ENCODE measurements at regions not wholly inside any gene's neighbourhood (a gene's known extent, or its start where the extent isn't known, plus 50 kb on each side); places are given as distances from the start of the nearest gene placed in this dataset.

DNA sequence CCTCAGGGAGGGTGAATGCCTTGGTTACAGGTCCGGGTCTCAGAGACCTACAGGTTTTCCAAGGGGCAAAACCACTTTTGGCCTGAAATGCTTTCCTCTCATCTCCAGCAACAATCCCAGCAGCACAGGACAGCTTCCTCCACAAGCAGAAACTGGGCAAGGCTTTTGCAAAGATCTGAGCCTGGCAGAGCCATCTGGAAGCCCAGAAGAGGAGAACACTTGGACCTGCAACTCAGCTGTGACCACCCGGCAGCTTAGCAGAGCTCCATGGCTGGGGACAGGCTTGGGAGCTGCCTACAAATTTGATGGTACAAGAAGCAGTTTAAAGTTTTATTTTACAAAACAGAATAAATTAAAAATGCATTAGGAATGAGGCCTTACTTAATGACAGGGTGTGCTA lies 90.0 kb upstream of the KCND3 start:
- Histone ChIP-seq H3K4me3 (ENCODE audit: low read length in 2 of 2) (no peak overlapping the region), H3K27ac (ENCODE audit: low read depth in 1 of 2, low read length in 2 of 2) (no peak overlapping the region), H3K9me3 (ENCODE audit: control insufficient read depth, low read length) (peaks cover 1% of the 10 kb centered on the region), H3K27me3 (ENCODE audit: control insufficient read depth in 1 of 2, insufficient read depth in 2 of 2, low read length in 1 of 2) (no peaks in the 10 kb centered on the region), H3K4me1 (ENCODE audit: control insufficient read depth in 1 of 2, insufficient read depth in 2 of 2, low read length in 2 of 2) (no peaks in the 10 kb centered on the region), H3K36me3 (ENCODE audit: control insufficient read depth in 1 of 2, insufficient read depth in 2 of 2, low read length in 1 of 2) (no peaks in the 10 kb centered on the region)
- DNase-seq (no peak), ATAC-seq (ENCODE audit: low FRiP score) (no peak)
- intact Hi-C loops (cut with DNase I), result no loop called here
- 58 to 60% methylated on average over 2 of the region's 2 CpGs for WGBS, 2 donors

GRCh38 chr1:112083487-112083886 lies 94.0 kb upstream of the KCND3 start:
- no peak for ATAC-seq (ENCODE audit: low FRiP score)
- intact Hi-C loops (cut with DNase I), result no loop called here
- Histone ChIP-seq H3K27me3 (ENCODE audit: control insufficient read depth in 1 of 2, insufficient read depth in 2 of 2, low read length in 1 of 2) (no peaks in the 10 kb centered on the region), H3K27ac (ENCODE audit: low read depth in 1 of 2, low read length in 2 of 2) (no peak overlapping the region), H3K4me3 (ENCODE audit: low read length in 2 of 2) (no peak overlapping the region), H3K9me3 (ENCODE audit: control insufficient read depth, low read length) (no peaks in the 10 kb centered on the region), H3K36me3 (ENCODE audit: control insufficient read depth in 1 of 2, insufficient read depth in 2 of 2, low read length in 1 of 2) (no peaks in the 10 kb centered on the region), H3K4me1 (ENCODE audit: control insufficient read depth in 1 of 2, insufficient read depth in 2 of 2, low read length in 2 of 2) (no peaks in the 10 kb centered on the region)
- 23 to 24% methylated on average over 3 of the region's 3 CpGs for WGBS, 2 donors
- no peak for DNase-seq

DNA sequence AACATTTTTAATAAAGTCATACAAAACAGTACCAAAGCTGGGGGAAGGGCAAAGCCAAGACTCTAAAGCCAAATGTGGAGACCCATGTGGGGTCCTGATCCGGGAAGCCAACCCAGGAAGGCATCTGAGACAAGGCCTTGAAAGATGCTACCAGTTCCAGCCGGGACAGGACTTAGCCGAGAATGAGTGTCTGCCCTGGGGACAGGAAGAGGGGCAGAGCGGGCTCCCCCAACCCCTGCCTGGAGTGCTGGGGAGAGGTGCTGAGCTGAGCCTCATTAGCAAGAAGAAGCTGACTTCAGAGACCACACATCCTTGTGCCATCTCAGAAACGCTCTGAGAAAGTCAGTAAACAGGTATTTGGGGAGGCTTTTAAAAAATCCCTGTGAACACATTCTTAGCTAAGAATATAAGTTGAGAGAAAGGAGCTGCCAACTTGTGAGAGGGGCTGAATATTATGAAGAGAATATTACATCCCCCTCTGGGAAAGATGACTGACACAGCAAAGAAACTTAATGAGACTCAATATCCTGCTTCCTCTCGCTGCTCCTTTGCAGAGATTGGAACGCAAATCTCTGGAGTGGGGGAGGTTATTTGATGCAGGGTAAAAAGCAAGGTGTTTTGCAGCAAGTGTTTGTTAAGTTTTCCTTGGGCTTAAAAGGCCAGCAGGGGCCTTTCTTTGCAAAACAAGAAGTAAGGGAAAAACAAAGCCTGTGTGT lies 103.3 kb upstream of the KCND3 start:
- ATAC-seq (ENCODE audit: low FRiP score) (no peak), DNase-seq (no peak)
- intact Hi-C loops (cut with DNase I), result no loop called here
- no peak overlapping the region for H3K4me3 ChIP-seq (ENCODE audit: low read length in 2 of 2)
- no peaks in the 10 kb centered on the region for H3K27me3 ChIP-seq (ENCODE audit: control insufficient read depth in 1 of 2, insufficient read depth in 2 of 2, low read length in 1 of 2)
- peaks cover 2% of the 10 kb centered on the region for H3K9me3 ChIP-seq (ENCODE audit: control insufficient read depth, low read length)
- 10 to 13% methylated on average over 7 of the region's 7 CpGs for WGBS, 2 donors
- no peaks in the 10 kb centered on the region for H3K36me3 ChIP-seq (ENCODE audit: control insufficient read depth in 1 of 2, insufficient read depth in 2 of 2, low read length in 1 of 2)
- H3K27ac ChIP-seq (ENCODE audit: low read depth in 1 of 2, low read length in 2 of 2), result no peak overlapping the region
- no peaks in the 10 kb centered on the region for H3K4me1 ChIP-seq (ENCODE audit: control insufficient read depth in 1 of 2, insufficient read depth in 2 of 2, low read length in 2 of 2)

GRCh38 chr1:112093372-112093694 lies 103.9 kb upstream of the KCND3 start:
- no peak overlapping the region for H3K27ac ChIP-seq (ENCODE audit: low read depth in 1 of 2, low read length in 2 of 2)
- no peak overlapping the region for H3K4me3 ChIP-seq (ENCODE audit: low read length in 2 of 2)
- no peaks in the 10 kb centered on the region for H3K4me1 ChIP-seq (ENCODE audit: control insufficient read depth in 1 of 2, insufficient read depth in 2 of 2, low read length in 2 of 2)
- intact Hi-C loops (cut with DNase I), result no loop called here
- 6 to 12% methylated on average over 1 of the region's 1 CpG for WGBS, 2 donors
- no peaks in the 10 kb centered on the region for H3K27me3 ChIP-seq (ENCODE audit: control insufficient read depth in 1 of 2, insufficient read depth in 2 of 2, low read length in 1 of 2)
- H3K9me3 ChIP-seq (ENCODE audit: control insufficient read depth, low read length), result peaks cover 2% of the 10 kb centered on the region
- no peak for DNase-seq
- ATAC-seq (ENCODE audit: low FRiP score), result no peak
- H3K36me3 ChIP-seq (ENCODE audit: control insufficient read depth in 1 of 2, insufficient read depth in 2 of 2, low read length in 1 of 2), result no peaks in the 10 kb centered on the region

DNA sequence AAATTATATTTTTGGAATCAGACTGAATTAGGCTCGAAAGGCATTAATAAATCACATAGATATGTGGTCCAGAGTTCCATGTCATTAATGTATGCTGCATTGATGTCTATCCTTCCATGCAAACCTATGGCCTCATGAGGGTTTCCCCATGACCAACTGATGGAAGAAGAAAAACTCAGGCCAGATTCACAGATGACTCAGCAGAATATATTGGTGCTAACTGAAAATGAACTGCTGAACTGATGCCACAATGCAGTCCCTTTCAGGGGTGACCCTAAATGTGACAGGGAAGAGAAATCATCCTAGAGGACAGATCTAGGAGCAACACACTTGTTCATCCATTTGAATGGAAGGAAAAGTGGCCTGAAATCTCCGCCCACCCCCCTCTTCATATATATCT lies 110.5 kb upstream of the KCND3 start:
- intact Hi-C loops (cut with DNase I), result no loop called here
- WGBS, 2 donors, result 49 to 78% methylated on average over 2 of the region's 2 CpGs
- Histone ChIP-seq H3K27me3 (ENCODE audit: control insufficient read depth in 1 of 2, insufficient read depth in 2 of 2, low read length in 1 of 2) (no peaks in the 10 kb centered on the region), H3K27ac (ENCODE audit: low read depth in 1 of 2, low read length in 2 of 2) (no peak overlapping the region), H3K4me1 (ENCODE audit: control insufficient read depth in 1 of 2, insufficient read depth in 2 of 2, low read length in 2 of 2) (no peaks in the 10 kb centered on the region), H3K36me3 (ENCODE audit: control insufficient read depth in 1 of 2, insufficient read depth in 2 of 2, low read length in 1 of 2) (no peaks in the 10 kb centered on the region), H3K9me3 (ENCODE audit: control insufficient read depth, low read length) (peaks cover 2% of the 10 kb centered on the region), H3K4me3 (ENCODE audit: low read length in 2 of 2) (no peak overlapping the region)
- no peak for DNase-seq
- no peak for ATAC-seq (ENCODE audit: low FRiP score)

GRCh38 chr1:112105557-112105956 lies 116.1 kb upstream of the KCND3 start:
- intact Hi-C loops (cut with DNase I), result no loop called here
- H3K27me3 ChIP-seq (ENCODE audit: control insufficient read depth in 1 of 2, insufficient read depth in 2 of 2, low read length in 1 of 2), result no peaks in the 10 kb centered on the region
- H3K36me3 ChIP-seq (ENCODE audit: control insufficient read depth in 1 of 2, insufficient read depth in 2 of 2, low read length in 1 of 2), result no peaks in the 10 kb centered on the region
- 77 to 79% methylated on average over 1 of the region's 1 CpG for WGBS, 2 donors
- ATAC-seq (ENCODE audit: low FRiP score), result no peak
- peaks cover 5% of the 10 kb centered on the region for H3K9me3 ChIP-seq (ENCODE audit: control insufficient read depth, low read length)
- no peak overlapping the region for H3K4me3 ChIP-seq (ENCODE audit: low read length in 2 of 2)
- no peaks in the 10 kb centered on the region for H3K4me1 ChIP-seq (ENCODE audit: control insufficient read depth in 1 of 2, insufficient read depth in 2 of 2, low read length in 2 of 2)
- DNase-seq, result no peak
- no peak overlapping the region for H3K27ac ChIP-seq (ENCODE audit: low read depth in 1 of 2, low read length in 2 of 2)

- Histone ChIP-seq H3K27ac (ENCODE audit: low read depth in 1 of 2, low read length in 2 of 2) (no peak overlapping the region), H3K36me3 (ENCODE audit: control insufficient read depth in 1 of 2, insufficient read depth in 2 of 2, low read length in 1 of 2) (no peaks in the 10 kb centered on the region), H3K4me3 (ENCODE audit: low read length in 2 of 2) (no peak overlapping the region), H3K27me3 (ENCODE audit: control insufficient read depth in 1 of 2, insufficient read depth in 2 of 2, low read length in 1 of 2) (no peaks in the 10 kb centered on the region), H3K4me1 (ENCODE audit: control insufficient read depth in 1 of 2, insufficient read depth in 2 of 2, low read length in 2 of 2) (no peaks in the 10 kb centered on the region), H3K9me3 (ENCODE audit: control insufficient read depth, low read length) (peaks cover 5% of the 10 kb centered on the region)
- DNase-seq (no peak), ATAC-seq (ENCODE audit: low FRiP score) (peak; percentile 46)
- intact Hi-C loops (cut with DNase I), result no loop called here
- 72 to 73% methylated on average over 3 of the region's 3 CpGs for WGBS, 2 donors
These were observed 120.6 kb upstream of the KCND3 start for GRCh38 chr1:112110031-112110430.

DNA sequence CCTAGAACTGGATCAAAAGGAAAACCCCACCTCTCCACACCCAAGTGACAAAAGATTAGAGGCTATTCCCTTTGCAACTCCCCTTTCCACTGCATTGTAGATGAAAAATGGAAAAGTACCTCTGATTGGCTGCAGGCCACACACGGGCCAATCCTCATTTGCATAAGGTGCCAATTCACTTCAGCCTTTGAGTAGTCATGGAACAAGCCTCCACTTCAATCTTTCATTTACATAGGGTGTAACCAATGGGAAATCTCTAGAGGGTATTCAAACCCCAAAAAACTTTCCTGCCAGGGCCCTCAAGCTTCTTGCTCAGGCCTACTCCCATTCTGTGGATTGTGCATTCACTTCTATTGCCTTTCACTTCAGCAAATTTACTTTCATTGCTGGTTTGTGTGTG lies 122.3 kb upstream of the KCND3 start:
- Histone ChIP-seq H3K27ac (ENCODE audit: low read depth in 1 of 2, low read length in 2 of 2) (no peak overlapping the region), H3K36me3 (ENCODE audit: control insufficient read depth in 1 of 2, insufficient read depth in 2 of 2, low read length in 1 of 2) (no peaks in the 10 kb centered on the region), H3K27me3 (ENCODE audit: control insufficient read depth in 1 of 2, insufficient read depth in 2 of 2, low read length in 1 of 2) (no peaks in the 10 kb centered on the region), H3K4me1 (ENCODE audit: control insufficient read depth in 1 of 2, insufficient read depth in 2 of 2, low read length in 2 of 2) (no peaks in the 10 kb centered on the region), H3K9me3 (ENCODE audit: control insufficient read depth, low read length) (peaks cover under 1% of the 10 kb centered on the region), H3K4me3 (ENCODE audit: low read length in 2 of 2) (no peak overlapping the region)
- ATAC-seq (ENCODE audit: low FRiP score) (no peak), DNase-seq (no peak)
- WGBS, 2 donors, result 40 to 52% methylated on average over 1 of the region's 1 CpG
- intact Hi-C loops (cut with DNase I), result no loop called here

DNA sequence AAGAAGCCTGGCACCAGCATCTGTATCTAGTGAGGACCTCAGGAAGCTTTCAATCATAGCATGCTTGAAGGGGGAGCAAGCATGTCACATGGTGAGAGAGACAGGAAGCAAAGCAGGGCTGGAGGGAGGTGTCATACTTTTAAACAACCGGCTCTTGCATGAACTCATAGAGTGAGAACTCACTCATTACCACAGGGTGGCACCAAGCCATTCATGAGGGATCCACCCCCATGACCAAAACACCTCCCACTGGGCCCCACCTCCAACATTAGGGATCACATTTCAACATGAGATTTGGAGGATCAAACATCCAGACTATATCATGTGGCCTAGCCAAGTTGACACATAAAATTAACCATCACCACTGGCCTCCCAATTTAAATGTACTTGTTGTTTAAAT lies 125.1 kb upstream of the KCND3 start:
- intact Hi-C loops (cut with DNase I), result no loop called here
- Histone ChIP-seq H3K4me3 (ENCODE audit: low read length in 2 of 2) (no peak overlapping the region), H3K36me3 (ENCODE audit: control insufficient read depth in 1 of 2, insufficient read depth in 2 of 2, low read length in 1 of 2) (no peaks in the 10 kb centered on the region), H3K9me3 (ENCODE audit: control insufficient read depth, low read length) (peaks cover 3% of the 10 kb centered on the region), H3K27ac (ENCODE audit: low read depth in 1 of 2, low read length in 2 of 2) (no peak overlapping the region), H3K27me3 (ENCODE audit: control insufficient read depth in 1 of 2, insufficient read depth in 2 of 2, low read length in 1 of 2) (no peaks in the 10 kb centered on the region), H3K4me1 (ENCODE audit: control insufficient read depth in 1 of 2, insufficient read depth in 2 of 2, low read length in 2 of 2) (no peaks in the 10 kb centered on the region)
- WGBS, 2 donors, result 36 to 43% methylated on average over 1 of the region's 1 CpG
- ATAC-seq (ENCODE audit: low FRiP score) (no peak), DNase-seq (no peak)

Measured in aorta (tissue), 5 donors.